ENCODE measurements at regions not wholly inside any gene's neighbourhood (a gene's known extent, or its start where the extent isn't known, plus 50 kb on each side); places are given as distances from the start of the nearest gene placed in this dataset.

DNA sequence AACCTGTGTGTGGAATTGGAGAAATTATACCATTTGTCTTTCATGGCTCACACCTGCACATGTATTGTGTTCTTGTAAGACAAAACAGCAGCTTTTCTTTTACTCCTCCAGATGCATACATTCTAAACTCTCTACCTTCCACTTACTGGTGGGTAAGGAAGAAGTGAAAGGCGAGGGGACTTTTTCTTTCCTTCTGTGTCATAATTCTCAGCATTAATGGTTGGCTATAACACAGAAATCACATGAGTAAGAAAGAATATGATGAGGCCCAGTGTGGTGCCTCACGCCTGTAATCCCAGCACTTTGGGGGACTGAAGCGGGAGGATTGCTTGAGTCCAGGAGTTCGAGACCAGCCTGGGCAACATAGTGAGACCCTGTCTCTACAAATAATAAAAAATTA is 57.8 kb upstream of the SHANK2 start:
- no peak for DNase-seq (ENCODE audit: low spot score)

DNA sequence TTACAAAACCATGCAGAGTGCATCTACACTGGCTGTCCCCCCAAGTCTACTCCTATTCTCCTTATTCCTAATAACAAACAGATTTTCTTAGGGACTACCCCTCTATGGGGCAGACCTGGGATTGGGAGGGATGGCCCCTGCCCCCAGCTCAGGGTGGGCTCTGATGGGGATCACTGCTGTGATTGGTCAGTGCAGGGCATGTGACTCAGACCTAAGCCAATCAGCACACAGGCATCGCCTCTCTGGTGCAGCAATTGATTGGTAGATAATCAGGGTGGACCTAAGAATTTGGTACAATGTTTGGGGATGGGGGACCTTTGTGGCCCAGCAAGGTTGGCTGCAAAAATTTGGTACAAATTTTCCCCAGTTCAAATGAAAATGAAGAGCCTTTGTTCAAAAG is 57.2 kb upstream of the SHANK2 start:
- no peak for DNase-seq (ENCODE audit: low spot score)

DNA sequence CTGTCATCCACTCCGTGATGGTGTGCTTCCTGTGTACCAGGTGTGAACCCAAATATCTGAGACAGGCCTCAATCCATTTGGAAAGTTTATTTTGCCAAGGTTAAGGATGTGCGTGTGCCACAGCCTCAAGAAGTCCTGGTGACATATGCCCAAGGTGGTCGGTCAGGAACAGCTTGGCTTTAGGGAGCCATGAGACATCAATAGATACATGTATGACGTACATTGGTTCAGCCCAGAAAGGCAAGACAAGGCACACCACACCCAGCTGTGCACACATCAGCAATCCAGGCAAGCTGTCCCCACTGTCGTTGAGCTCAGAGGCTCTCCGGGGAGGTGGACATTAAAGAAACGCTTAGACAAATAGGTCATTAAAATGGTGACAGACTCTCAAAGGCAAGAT is 56.8 kb upstream of the SHANK2 start:
- DNase-seq (ENCODE audit: low spot score) = no peak

DNA sequence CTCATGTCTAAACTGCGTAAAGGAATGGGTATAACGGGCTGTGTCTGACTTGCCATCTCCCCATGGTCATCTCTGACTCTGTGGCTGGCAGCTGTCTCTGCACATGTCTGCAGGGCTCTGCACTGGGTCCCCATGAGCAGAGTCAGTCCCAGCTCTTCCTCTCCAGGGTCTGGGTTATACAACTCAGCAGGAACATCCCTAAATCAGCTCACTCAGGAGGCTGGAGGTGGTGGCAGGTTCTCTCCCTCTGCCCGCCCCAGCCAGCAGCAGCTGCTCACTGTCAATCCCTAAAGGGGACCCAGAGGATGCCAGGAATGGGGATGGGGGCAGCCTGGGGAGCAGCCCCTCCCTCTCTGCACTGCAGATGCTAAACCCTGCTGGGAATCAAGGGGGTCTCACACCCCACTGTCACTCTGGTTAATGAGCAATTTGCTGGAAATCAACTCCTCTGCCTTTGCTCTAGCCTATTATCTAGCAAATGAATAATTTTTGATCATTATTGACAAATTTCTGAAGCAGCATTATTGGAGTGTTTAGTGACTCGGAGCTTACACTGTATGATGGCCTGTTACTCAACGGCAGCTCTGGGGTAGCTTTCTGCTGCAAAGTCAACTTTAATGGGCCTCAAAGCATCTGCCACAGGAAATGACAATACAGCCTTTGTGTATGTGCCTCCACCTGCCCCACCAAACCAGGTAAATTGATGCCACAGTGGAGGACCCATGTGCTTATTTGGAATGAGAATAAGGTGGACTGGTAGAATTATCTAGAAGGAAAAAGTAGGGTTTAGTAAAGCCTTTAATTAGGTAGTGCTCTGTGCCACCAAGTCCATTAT is 55.7 kb upstream of the SHANK2 start:
- DNase-seq (ENCODE audit: low spot score) = no peak

DNA sequence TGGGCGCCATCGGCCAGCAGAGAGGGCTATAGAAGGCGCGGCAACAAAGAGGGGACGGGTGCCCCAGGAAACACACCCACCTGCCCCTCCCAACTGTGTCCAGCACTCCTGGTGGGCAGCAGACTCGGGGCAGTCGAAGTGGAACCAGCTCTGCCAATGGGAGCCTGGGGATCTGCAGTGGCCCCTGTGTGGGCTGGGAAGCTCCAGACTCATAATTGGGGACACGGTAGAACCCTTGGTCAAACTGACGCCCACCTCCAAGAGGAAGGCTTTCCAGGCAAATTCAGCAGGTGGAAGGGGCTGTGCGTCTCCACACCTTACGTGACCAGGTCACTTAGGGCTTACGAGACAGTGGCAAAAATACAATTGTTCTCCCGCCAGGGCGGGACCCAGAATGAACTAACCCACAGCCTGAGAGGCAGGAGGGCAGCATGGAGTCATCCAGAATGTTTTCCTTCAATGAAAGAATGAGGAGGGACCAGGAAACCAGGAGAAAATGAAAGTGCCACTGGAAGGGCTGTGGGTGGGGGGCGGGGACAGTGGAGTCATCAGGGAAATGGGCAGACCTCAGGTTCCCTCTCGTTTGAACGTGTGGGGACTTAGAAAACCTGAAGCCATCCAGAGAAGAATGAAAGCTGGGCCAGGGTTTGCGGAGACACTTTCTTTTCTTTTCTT is 53.2 kb upstream of the SHANK2 start:
- no peak for DNase-seq (ENCODE audit: low spot score)

DNA sequence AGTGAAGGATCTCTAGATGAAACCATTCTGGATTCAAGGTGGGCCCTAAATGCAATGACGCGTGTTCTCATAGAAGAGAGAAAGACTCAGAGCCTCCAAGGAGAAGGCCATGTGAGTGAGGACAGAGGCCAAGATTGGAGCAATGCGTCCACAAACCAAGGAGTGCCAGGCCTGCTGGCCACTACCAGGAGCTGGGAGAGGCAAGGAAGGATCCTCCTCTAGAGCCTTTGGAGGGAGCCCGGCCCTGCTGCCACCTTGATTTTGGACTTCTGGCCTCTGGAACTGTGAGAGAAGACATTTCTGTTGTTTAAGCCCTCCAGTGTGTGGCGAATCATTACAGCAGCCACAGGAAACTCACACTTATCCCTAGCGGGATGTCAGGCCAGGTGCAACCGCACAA is 52.7 kb upstream of the SHANK2 start:
- no peak for DNase-seq (ENCODE audit: low spot score)

DNA sequence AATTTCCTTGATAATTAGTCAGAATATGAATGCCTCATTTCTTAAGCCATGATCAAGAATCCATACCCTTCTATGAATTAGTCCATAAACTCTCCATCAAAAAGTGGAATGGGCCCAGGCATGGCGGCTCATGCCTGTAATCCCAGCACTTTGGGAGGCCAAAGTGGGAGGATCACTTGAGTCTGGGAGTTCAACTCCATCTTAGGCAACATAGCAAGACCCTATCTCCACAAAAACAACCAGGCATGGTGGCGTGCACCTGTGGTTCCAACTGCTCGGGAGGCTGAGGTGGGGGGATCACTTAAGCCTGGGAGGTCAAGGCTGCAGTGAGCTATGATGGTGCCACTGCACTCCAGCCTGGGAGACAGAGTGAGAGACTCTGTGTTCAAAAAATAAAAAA is 52.1 kb upstream of the SHANK2 start:
- no peak for DNase-seq (ENCODE audit: low spot score)

DNA sequence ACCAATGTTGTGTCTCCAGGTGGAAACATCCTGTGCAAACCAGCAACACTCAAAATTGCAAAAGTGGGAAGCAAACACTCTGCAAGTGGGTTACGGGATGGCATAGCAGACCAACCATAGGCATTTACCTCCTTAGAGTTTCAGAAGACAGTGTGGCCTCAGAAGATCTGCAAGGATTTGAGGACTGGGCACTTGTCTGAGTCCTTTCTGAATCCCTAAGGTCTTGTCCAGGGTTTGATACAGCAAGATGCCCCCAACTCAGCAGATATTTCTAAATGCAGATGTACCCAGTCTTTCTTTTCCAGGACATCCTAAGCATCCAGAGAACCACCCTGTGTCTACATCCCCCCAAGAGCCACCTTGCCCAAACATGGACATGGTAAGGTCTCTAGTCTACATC is 51.7 kb upstream of the SHANK2 start:
- no peak for DNase-seq (ENCODE audit: low spot score)

DNA sequence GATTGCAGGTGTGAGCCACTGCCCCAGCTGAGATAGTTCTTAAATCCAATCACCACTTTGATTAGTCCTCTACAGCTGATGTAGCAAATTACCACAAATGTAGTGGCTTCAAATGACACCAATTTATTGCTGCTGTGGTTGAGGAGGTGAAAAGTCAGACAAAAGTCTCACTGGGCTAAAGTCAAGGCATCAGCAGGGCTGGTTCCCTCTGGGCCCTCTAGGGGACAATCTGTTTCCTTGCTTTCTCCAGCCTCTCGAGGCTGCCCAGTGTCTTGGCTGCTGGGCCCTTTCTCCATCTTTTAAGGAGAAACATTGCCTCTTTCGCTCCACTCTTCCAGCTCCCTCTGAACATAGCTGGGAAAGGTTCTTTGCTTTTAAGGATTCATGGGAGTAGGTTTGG is 50.5 kb upstream of the SHANK2 start:
- no peak for DNase-seq (ENCODE audit: low spot score)

DNA sequence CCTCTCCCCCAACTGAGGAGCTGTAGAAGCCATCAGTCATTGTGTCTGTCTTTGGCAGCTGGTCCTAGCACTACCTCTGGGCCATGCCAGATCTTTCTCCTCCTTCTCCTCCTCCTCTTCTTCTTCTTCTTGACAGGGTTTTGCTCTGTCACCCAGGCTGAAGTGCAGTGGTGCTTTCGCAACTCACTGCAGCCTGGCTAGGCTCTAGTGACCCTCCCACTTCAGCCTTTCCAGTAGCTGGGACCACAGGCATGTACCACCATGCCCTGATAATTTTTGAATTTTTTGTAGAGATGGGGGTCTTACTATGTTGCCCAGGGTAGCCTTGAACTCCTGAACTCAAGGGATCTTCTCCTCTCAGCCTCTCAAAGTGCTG is 50.1 kb upstream of the SHANK2 start:
- DNase-seq (ENCODE audit: low spot score) = no peak

Measured in LoVo (cell line).